ENCODE measurements at regions not wholly inside any gene's neighbourhood (a gene's known extent, or its start where the extent isn't known, plus 50 kb on each side); places are given as distances from the start of the nearest gene placed in this dataset.

- Mint-ChIP-seq H3K9me3 (no peaks in the 10 kb centered on the region), H3K4me1 (peaks cover 14% of the 10 kb centered on the region), H3K27ac (no peak overlapping the region), H3K36me3 (ENCODE audit: low read depth) (no peaks in the 10 kb centered on the region), H3K4me3 (no peak overlapping the region), H3K27me3 (ENCODE audit: low read depth) (no peaks in the 10 kb centered on the region)
- no peak for TF ChIP-seq CTCF (IDR thresholded peaks at IDR 0.05; ENCODE audit: unreplicated experiment in 3 of 3)
These were observed 584.1 kb upstream of the BTBD3 start for GRCh38 chr20:11333634-11334033.

GRCh38 chr20:11337361-11338130, 580.1 kb upstream of the BTBD3 start:
- Mint-ChIP-seq H3K36me3 (ENCODE audit: low read depth) (no peaks in the 10 kb centered on the region), H3K27me3 (ENCODE audit: low read depth) (peaks cover 8% of the 10 kb centered on the region), H3K27ac (no peak overlapping the region), H3K9me3 (no peaks in the 10 kb centered on the region), H3K4me1 (peaks cover 14% of the 10 kb centered on the region), H3K4me3 (no peak overlapping the region)
- no peak for TF ChIP-seq CTCF (IDR thresholded peaks at IDR 0.05; ENCODE audit: unreplicated experiment in 3 of 3)

GRCh38 chr20:11338496-11339306, 579.0 kb upstream of the BTBD3 start:
- Mint-ChIP-seq H3K9me3 (no peaks in the 10 kb centered on the region), H3K4me3 (no peak overlapping the region), H3K4me1 (peaks cover 14% of the 10 kb centered on the region), H3K36me3 (ENCODE audit: low read depth) (no peaks in the 10 kb centered on the region), H3K27ac (no peak overlapping the region), H3K27me3 (ENCODE audit: low read depth) (peaks cover 11% of the 10 kb centered on the region)
- TF ChIP-seq CTCF (IDR thresholded peaks at IDR 0.05; ENCODE audit: unreplicated experiment in 3 of 3), result no peak

- Mint-ChIP-seq H3K36me3 (ENCODE audit: low read depth) (no peaks in the 10 kb centered on the region), H3K27ac (no peak overlapping the region), H3K4me3 (no peak overlapping the region), H3K4me1 (peaks cover 16% of the 10 kb centered on the region), H3K27me3 (ENCODE audit: low read depth) (peaks cover 12% of the 10 kb centered on the region), H3K9me3 (no peaks in the 10 kb centered on the region)
- no peak for TF ChIP-seq CTCF (IDR thresholded peaks at IDR 0.05; ENCODE audit: unreplicated experiment in 3 of 3)
These were observed 572.8 kb upstream of the BTBD3 start for GRCh38 chr20:11344939-11345338.

- Mint-ChIP-seq H3K27ac (no peak overlapping the region), H3K36me3 (ENCODE audit: low read depth) (no peaks in the 10 kb centered on the region), H3K27me3 (ENCODE audit: low read depth) (peaks cover 7% of the 10 kb centered on the region), H3K4me3 (no peak overlapping the region), H3K4me1 (peaks cover 38% of the 10 kb centered on the region), H3K9me3 (no peaks in the 10 kb centered on the region)
- no peak for TF ChIP-seq CTCF (IDR thresholded peaks at IDR 0.05; ENCODE audit: unreplicated experiment in 3 of 3)
These were observed 570.0 kb upstream of the BTBD3 start for GRCh38 chr20:11347738-11348137.

Measured in nephron (organoid).